AG08396 (cell line): ENCODE measurements at regions not wholly inside any gene's neighbourhood (a gene's known extent, or its start where the extent isn't known, plus 50 kb on each side); places are given as distances from the start of the nearest gene placed in this dataset.

ENCODE experiments used
- DNase-seq: peaks from one replicate; pipeline ENCODE4 v3.0.0; 2012; ENCODE audit warnings: low spot score, mixed read lengths

- DNase-seq: no peak
Observed at GRCh38 chr18:38009320-38009719, 443.7 kb upstream of the CELF4 start.

- DNase-seq: no peak
Observed at GRCh38 chr18:38007676-38008330, 442.2 kb upstream of the CELF4 start.

- no peak for DNase-seq
Observed at GRCh38 chr18:38007026-38007425, 441.4 kb upstream of the CELF4 start.

GRCh38 chr18:38006541-38006940, 440.9 kb upstream of the CELF4 start:
- DNase-seq: no peak

GRCh38 chr18:37997695-37998094, 432.1 kb upstream of the CELF4 start:
- no peak for DNase-seq

- no peak for DNase-seq
Observed at GRCh38 chr18:37987901-37988300, 422.3 kb upstream of the CELF4 start.

- no peak for DNase-seq
Observed at GRCh38 chr18:37986665-37987064, 421.1 kb upstream of the CELF4 start.

- DNase-seq: no peak
Observed at GRCh38 chr18:37985126-37985525, 419.5 kb upstream of the CELF4 start.

- DNase-seq: no peak
Observed at GRCh38 chr18:37980556-37980955, 415.0 kb upstream of the CELF4 start.

GRCh38 chr18:37975446-37975845, 409.8 kb upstream of the CELF4 start:
- DNase-seq: no peak

- no peak for DNase-seq
Observed at GRCh38 chr18:37967261-37967660, 401.7 kb upstream of the CELF4 start.

- no peak for DNase-seq
Observed at GRCh38 chr18:37965572-37965970, 400.0 kb upstream of the CELF4 start.

GRCh38 chr18:37964885-37965571, 399.4 kb upstream of the CELF4 start:
- no peak for DNase-seq

GRCh38 chr18:37963837-37964236, 398.2 kb upstream of the CELF4 start:
- no peak for DNase-seq

GRCh38 chr18:37962316-37962966, 396.8 kb upstream of the CELF4 start:
- no peak for DNase-seq

- DNase-seq: no peak
Observed at GRCh38 chr18:37958499-37958898, 392.9 kb upstream of the CELF4 start.

- DNase-seq: no peak
Observed at GRCh38 chr18:37956902-37957301, 391.3 kb upstream of the CELF4 start.

- no peak for DNase-seq
Observed at GRCh38 chr18:37956020-37956419, 390.4 kb upstream of the CELF4 start.

- DNase-seq: no peak
Observed at GRCh38 chr18:37955201-37955600, 389.6 kb upstream of the CELF4 start.

GRCh38 chr18:37953876-37954275, 388.3 kb upstream of the CELF4 start:
- no peak for DNase-seq

- no peak for DNase-seq
Observed at GRCh38 chr18:37948471-37948870, 382.9 kb upstream of the CELF4 start.

GRCh38 chr18:37946324-37946723, 380.7 kb upstream of the CELF4 start:
- no peak for DNase-seq

- no peak for DNase-seq
Observed at GRCh38 chr18:37944700-37945270, 379.2 kb upstream of the CELF4 start.
